ENCODE measurements at regions not wholly inside any gene's neighbourhood (a gene's known extent, or its start where the extent isn't known, plus 50 kb on each side); places are given as distances from the start of the nearest gene placed in this dataset.
A peak's percentile ranks its signal among the peaks of the same experiment; 100 is the strongest.

GRCh38 chr16:80006241-80007215 is 406.0 kb upstream of the MAF start:
- H3K4me1 ChIP-seq (ENCODE audit: control insufficient read depth, insufficient read depth, low read length, poor library complexity, severe bottlenecking), result no peaks in the 10 kb centered on the region
- ATAC-seq (ENCODE audit: low read depth in 2 of 2), result no peak
- no peaks in the 10 kb centered on the region for H3K4me1 Mint-ChIP-seq
- peak overlapping the region in 1 of 3 donors; percentile 75 for H3K27ac Mint-ChIP-seq
- no peaks in the 10 kb centered on the region for H3K27me3 ChIP-seq (ENCODE audit: control insufficient read depth, insufficient read depth, low read length)
- no peaks in the 10 kb centered on the region for H3K9me3 ChIP-seq (ENCODE audit: control insufficient read depth in 2 of 2, low read length in 2 of 2)
- no peaks in the 10 kb centered on the region for H3K36me3 Mint-ChIP-seq
- H3K27me3 Mint-ChIP-seq, result no peaks in the 10 kb centered on the region
- H3K27ac ChIP-seq (ENCODE audit: insufficient read depth, low read length, poor library complexity, severe bottlenecking), result no peak overlapping the region
- H3K9me3 Mint-ChIP-seq, result peaks cover 0 to 3% (median 0%) of the 10 kb centered on the region in 7 donors
- no peak overlapping the region for H3K4me3 Mint-ChIP-seq
- H3K36me3 ChIP-seq (ENCODE audit: control insufficient read depth, insufficient read depth, low read length), result no peaks in the 10 kb centered on the region
- no peak for DNase-seq
- no peak overlapping the region for H3K4me3 ChIP-seq (ENCODE audit: low read depth, low read length)

GRCh38 chr16:80004113-80004512 is 403.6 kb upstream of the MAF start:
- Histone ChIP-seq H3K27me3 (ENCODE audit: control insufficient read depth, insufficient read depth, low read length) (no peaks in the 10 kb centered on the region), H3K4me1 (ENCODE audit: control insufficient read depth, insufficient read depth, low read length, poor library complexity, severe bottlenecking) (no peaks in the 10 kb centered on the region), H3K4me3 (ENCODE audit: low read depth, low read length) (no peak overlapping the region), H3K27ac (ENCODE audit: insufficient read depth, low read length, poor library complexity, severe bottlenecking) (no peak overlapping the region), H3K9me3 (ENCODE audit: control insufficient read depth in 2 of 2, low read length in 2 of 2) (no peaks in the 10 kb centered on the region), H3K36me3 (ENCODE audit: control insufficient read depth, insufficient read depth, low read length) (no peaks in the 10 kb centered on the region)
- Mint-ChIP-seq H3K4me3 (no peak overlapping the region), H3K9me3 (peaks cover 0 to 6% (median 0%) of the 10 kb centered on the region in 7 donors), H3K27ac (no peak overlapping the region), H3K4me1 (no peaks in the 10 kb centered on the region), H3K36me3 (no peaks in the 10 kb centered on the region), H3K27me3 (no peaks in the 10 kb centered on the region)
- DNase-seq (no peak), ATAC-seq (ENCODE audit: low read depth in 2 of 2) (no peak)

DNA sequence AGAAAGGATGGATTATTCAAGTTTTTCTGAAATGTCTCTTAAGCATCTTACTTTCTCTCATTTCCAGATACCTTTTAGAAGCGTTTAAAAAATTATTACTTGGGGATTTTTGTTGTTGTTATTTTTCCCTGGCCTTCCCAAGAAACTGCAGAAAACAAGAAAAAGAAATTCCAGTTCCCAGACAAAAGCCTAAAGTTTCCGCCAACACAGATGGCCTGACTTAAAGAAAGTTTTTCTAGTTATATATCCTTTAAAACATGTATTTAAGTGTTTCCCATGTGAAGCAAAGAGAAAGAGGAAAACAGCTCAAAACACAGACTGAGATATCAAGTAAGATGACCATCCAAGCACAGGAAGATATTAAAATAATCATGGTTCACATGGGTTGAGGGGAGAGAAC is 401.7 kb upstream of the MAF start:
- no peaks in the 10 kb centered on the region for H3K4me1 ChIP-seq (ENCODE audit: control insufficient read depth, insufficient read depth, low read length, poor library complexity, severe bottlenecking)
- no peaks in the 10 kb centered on the region for H3K36me3 ChIP-seq (ENCODE audit: control insufficient read depth, insufficient read depth, low read length)
- H3K27me3 ChIP-seq (ENCODE audit: control insufficient read depth, insufficient read depth, low read length), result no peaks in the 10 kb centered on the region
- H3K27ac ChIP-seq (ENCODE audit: insufficient read depth, low read length, poor library complexity, severe bottlenecking), result no peak overlapping the region
- DNase-seq (no peak), ATAC-seq (ENCODE audit: low read depth in 2 of 2) (no peak)
- no peak overlapping the region for H3K4me3 Mint-ChIP-seq
- H3K27ac Mint-ChIP-seq, result no peak overlapping the region
- no peaks in the 10 kb centered on the region for H3K9me3 ChIP-seq (ENCODE audit: control insufficient read depth in 2 of 2, low read length in 2 of 2)
- H3K36me3 Mint-ChIP-seq, result no peaks in the 10 kb centered on the region
- H3K9me3 Mint-ChIP-seq, result peaks cover 0 to 8% (median 0%) of the 10 kb centered on the region in 7 donors
- H3K4me1 Mint-ChIP-seq, result no peaks in the 10 kb centered on the region
- H3K27me3 Mint-ChIP-seq, result no peaks in the 10 kb centered on the region
- no peak overlapping the region for H3K4me3 ChIP-seq (ENCODE audit: low read depth, low read length)

DNA sequence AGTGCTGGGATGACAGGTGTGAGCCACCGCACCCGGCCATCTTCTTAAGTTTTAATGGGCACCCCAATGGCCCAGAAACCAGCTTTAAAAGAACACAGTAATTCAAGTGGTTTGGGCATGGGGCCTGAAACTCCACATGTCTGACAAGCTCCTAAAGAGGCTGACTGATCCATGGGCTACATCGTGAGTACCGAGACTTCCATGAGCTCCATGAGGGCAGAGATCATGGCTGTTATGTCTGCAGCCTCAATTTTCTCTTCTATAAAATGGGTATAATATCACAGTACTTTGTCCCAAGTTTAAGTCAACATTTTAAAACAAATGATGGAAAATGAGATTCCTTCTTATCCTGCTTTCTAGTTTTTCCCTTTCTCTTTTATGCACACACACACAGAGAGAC is 397.6 kb upstream of the MAF start:
- no peak for DNase-seq
- Histone ChIP-seq H3K27ac (ENCODE audit: insufficient read depth, low read length, poor library complexity, severe bottlenecking) (no peak overlapping the region), H3K4me1 (ENCODE audit: control insufficient read depth, insufficient read depth, low read length, poor library complexity, severe bottlenecking) (no peaks in the 10 kb centered on the region), H3K27me3 (ENCODE audit: control insufficient read depth, insufficient read depth, low read length) (no peaks in the 10 kb centered on the region), H3K36me3 (ENCODE audit: control insufficient read depth, insufficient read depth, low read length) (no peaks in the 10 kb centered on the region), H3K9me3 (ENCODE audit: control insufficient read depth in 2 of 2, low read length in 2 of 2) (no peaks in the 10 kb centered on the region), H3K4me3 (ENCODE audit: low read depth, low read length) (no peak overlapping the region)
- Mint-ChIP-seq H3K36me3 (no peaks in the 10 kb centered on the region), H3K27me3 (no peaks in the 10 kb centered on the region), H3K27ac (no peak overlapping the region), H3K4me1 (no peaks in the 10 kb centered on the region), H3K9me3 (peaks cover 0 to 6% (median 0%) of the 10 kb centered on the region in 7 donors), H3K4me3 (no peak overlapping the region)
- no peak for ATAC-seq (ENCODE audit: low read depth in 2 of 2)

DNA sequence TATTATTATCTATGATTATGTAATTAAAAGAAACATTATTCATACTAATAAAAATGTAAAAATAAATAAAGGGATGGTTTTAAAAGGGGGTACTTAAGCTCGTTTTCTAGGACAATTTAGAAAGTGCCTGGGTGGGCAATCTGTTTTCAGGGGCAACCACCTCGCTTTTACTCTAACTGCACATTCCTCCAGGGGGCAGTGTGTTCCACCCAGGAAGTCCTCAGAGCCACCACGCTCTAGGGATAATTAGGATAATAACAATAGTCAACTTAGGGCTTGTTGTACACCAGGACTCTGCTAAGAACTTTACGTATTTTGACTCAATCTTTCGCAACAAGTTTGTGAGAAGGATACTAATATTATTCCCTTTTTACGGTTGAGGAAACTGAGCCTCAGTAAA is 396.7 kb upstream of the MAF start:
- H3K4me1 ChIP-seq (ENCODE audit: control insufficient read depth, insufficient read depth, low read length, poor library complexity, severe bottlenecking), result no peaks in the 10 kb centered on the region
- DNase-seq (peak in 1 of 3 donors; percentile 7), ATAC-seq (ENCODE audit: low read depth in 2 of 2) (no peak)
- H3K27me3 ChIP-seq (ENCODE audit: control insufficient read depth, insufficient read depth, low read length), result no peaks in the 10 kb centered on the region
- H3K9me3 ChIP-seq (ENCODE audit: control insufficient read depth in 2 of 2, low read length in 2 of 2), result no peaks in the 10 kb centered on the region
- Mint-ChIP-seq H3K9me3 (peaks cover 0 to 6% (median 0%) of the 10 kb centered on the region in 7 donors), H3K27ac (peak overlapping the region in 1 of 3 donors; percentile 24), H3K36me3 (no peaks in the 10 kb centered on the region), H3K4me1 (no peaks in the 10 kb centered on the region), H3K27me3 (no peaks in the 10 kb centered on the region), H3K4me3 (no peak overlapping the region)
- H3K36me3 ChIP-seq (ENCODE audit: control insufficient read depth, insufficient read depth, low read length), result no peaks in the 10 kb centered on the region
- H3K27ac ChIP-seq (ENCODE audit: insufficient read depth, low read length, poor library complexity, severe bottlenecking), result no peak overlapping the region
- no peak overlapping the region for H3K4me3 ChIP-seq (ENCODE audit: low read depth, low read length)

DNA sequence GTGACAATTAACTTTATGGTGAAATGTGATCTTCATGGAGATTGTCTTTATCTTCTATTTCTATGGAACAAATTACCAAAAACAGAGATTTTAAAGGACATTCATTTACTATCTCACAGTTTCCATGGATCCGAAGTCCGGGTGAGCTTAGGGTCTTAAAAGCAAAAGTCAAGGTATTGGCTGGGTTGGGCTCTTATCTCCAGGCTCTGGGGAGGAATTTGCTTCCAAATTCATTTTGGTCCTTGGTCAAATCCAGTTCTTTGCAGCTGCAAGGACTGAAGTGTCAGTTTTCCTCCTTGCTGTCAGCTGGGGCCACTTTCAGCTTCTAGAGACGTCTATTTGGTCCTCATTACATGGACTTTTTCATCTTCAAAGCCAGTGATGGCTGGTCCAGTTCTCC is 395.8 kb upstream of the MAF start:
- DNase-seq (no peak), ATAC-seq (ENCODE audit: low read depth in 2 of 2) (no peak)
- no peaks in the 10 kb centered on the region for H3K36me3 ChIP-seq (ENCODE audit: control insufficient read depth, insufficient read depth, low read length)
- H3K9me3 Mint-ChIP-seq, result peaks cover 0 to 6% (median 0%) of the 10 kb centered on the region in 7 donors
- no peak overlapping the region for H3K4me3 ChIP-seq (ENCODE audit: low read depth, low read length)
- H3K4me1 Mint-ChIP-seq, result no peaks in the 10 kb centered on the region
- H3K4me3 Mint-ChIP-seq, result no peak overlapping the region
- no peak overlapping the region for H3K27ac Mint-ChIP-seq
- H3K4me1 ChIP-seq (ENCODE audit: control insufficient read depth, insufficient read depth, low read length, poor library complexity, severe bottlenecking), result no peaks in the 10 kb centered on the region
- no peaks in the 10 kb centered on the region for H3K9me3 ChIP-seq (ENCODE audit: control insufficient read depth in 2 of 2, low read length in 2 of 2)
- H3K36me3 Mint-ChIP-seq, result no peaks in the 10 kb centered on the region
- H3K27ac ChIP-seq (ENCODE audit: insufficient read depth, low read length, poor library complexity, severe bottlenecking), result no peak overlapping the region
- H3K27me3 ChIP-seq (ENCODE audit: control insufficient read depth, insufficient read depth, low read length), result no peaks in the 10 kb centered on the region
- no peaks in the 10 kb centered on the region for H3K27me3 Mint-ChIP-seq

DNA sequence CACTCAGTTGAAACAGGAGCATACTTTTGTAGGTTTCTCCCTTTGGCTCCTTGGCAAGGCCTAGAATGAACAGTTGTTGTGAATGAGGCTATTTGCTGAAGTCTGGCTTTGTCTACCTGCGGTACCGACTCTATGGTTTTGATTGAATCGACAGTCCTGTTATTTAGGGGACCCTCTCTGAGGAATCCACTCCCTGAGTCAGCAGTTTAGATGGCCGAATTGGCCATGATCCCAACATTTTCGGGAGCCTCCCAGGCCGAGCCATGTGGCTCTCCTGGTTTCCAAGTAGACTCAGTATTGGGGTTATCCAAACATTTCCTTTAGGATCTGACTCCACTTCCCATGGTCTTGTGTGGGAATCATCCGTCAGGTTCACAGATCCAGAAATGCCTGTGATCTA is 394.8 kb upstream of the MAF start:
- peaks cover 0 to 4% (median 0%) of the 10 kb centered on the region in 7 donors for H3K9me3 Mint-ChIP-seq
- Histone ChIP-seq H3K27ac (ENCODE audit: insufficient read depth, low read length, poor library complexity, severe bottlenecking) (no peak overlapping the region), H3K9me3 (ENCODE audit: control insufficient read depth in 2 of 2, low read length in 2 of 2) (no peaks in the 10 kb centered on the region), H3K4me3 (ENCODE audit: low read depth, low read length) (no peak overlapping the region), H3K4me1 (ENCODE audit: control insufficient read depth, insufficient read depth, low read length, poor library complexity, severe bottlenecking) (no peaks in the 10 kb centered on the region), H3K27me3 (ENCODE audit: control insufficient read depth, insufficient read depth, low read length) (no peaks in the 10 kb centered on the region), H3K36me3 (ENCODE audit: control insufficient read depth, insufficient read depth, low read length) (no peaks in the 10 kb centered on the region)
- no peak for DNase-seq
- peaks cover 4% of the 10 kb centered on the region for H3K27me3 Mint-ChIP-seq
- H3K4me1 Mint-ChIP-seq, result no peaks in the 10 kb centered on the region
- H3K4me3 Mint-ChIP-seq, result no peak overlapping the region
- no peak overlapping the region for H3K27ac Mint-ChIP-seq
- no peaks in the 10 kb centered on the region for H3K36me3 Mint-ChIP-seq
- ATAC-seq (ENCODE audit: low read depth in 2 of 2), result no peak

GRCh38 chr16:79994418-79994817 is 393.9 kb upstream of the MAF start:
- no peaks in the 10 kb centered on the region for H3K36me3 Mint-ChIP-seq
- peaks cover 0 to 4% (median 0%) of the 10 kb centered on the region in 7 donors for H3K9me3 Mint-ChIP-seq
- no peak overlapping the region for H3K4me3 Mint-ChIP-seq
- peak overlapping the region in 1 of 3 donors; percentile 28 for H3K27ac Mint-ChIP-seq
- Histone ChIP-seq H3K9me3 (ENCODE audit: control insufficient read depth in 2 of 2, low read length in 2 of 2) (no peaks in the 10 kb centered on the region), H3K4me1 (ENCODE audit: control insufficient read depth, insufficient read depth, low read length, poor library complexity, severe bottlenecking) (no peaks in the 10 kb centered on the region), H3K27me3 (ENCODE audit: control insufficient read depth, insufficient read depth, low read length) (no peaks in the 10 kb centered on the region), H3K36me3 (ENCODE audit: control insufficient read depth, insufficient read depth, low read length) (no peaks in the 10 kb centered on the region), H3K27ac (ENCODE audit: insufficient read depth, low read length, poor library complexity, severe bottlenecking) (no peak overlapping the region), H3K4me3 (ENCODE audit: low read depth, low read length) (no peak overlapping the region)
- peaks cover 4% of the 10 kb centered on the region for H3K27me3 Mint-ChIP-seq
- no peak for DNase-seq
- ATAC-seq (ENCODE audit: low read depth in 2 of 2), result no peak
- no peaks in the 10 kb centered on the region for H3K4me1 Mint-ChIP-seq

All from CD4-positive, CD25-positive, alpha-beta regulatory T cell (primary cell).